Transverse colon (tissue), 4 donors: ENCODE measurements at regions not wholly inside any gene's neighbourhood (a gene's known extent, or its start where the extent isn't known, plus 50 kb on each side); places are given as distances from the start of the nearest gene placed in this dataset.

Source experiments
- CTCF ChIP-seq, 5 experiments: fragments of 200-600 bp in 3 of 5; fragments of 450-650 bp in 2 of 5; sonication (generic) in 3 of 5; IDR thresholded peaks; 1 replicate in 2 of 5; 2 replicates in 3 of 5; pipeline ENCODE4 v1.5.1; 2016 to 2017; ENCODE audit warnings: antibody characterized with exemption in 5 of 5, inconsistent platforms in 3 of 5, mild to moderate bottlenecking in 2 of 5, moderate library complexity in 1 of 5
- EP300 ChIP-seq: sonication (generic); formaldehyde crosslinking; IDR thresholded peaks from one replicate; pipeline ENCODE4 v1.6.1; 2017; ENCODE audit warnings: antibody characterized with exemption, low read depth
- POLR2A ChIP-seq: fragments of 450-650 bp; IDR thresholded peaks from one replicate; pipeline ENCODE4 v1.6.1; 2016; ENCODE audit warnings: antibody characterized with exemption, mild to moderate bottlenecking, moderate library complexity
- POLR2AphosphoS5 ChIP-seq, 3 donors: sonication (generic); formaldehyde crosslinking; IDR thresholded peaks; one replicate each; pipeline ENCODE4 v1.6.1; 2016; ENCODE audit warnings: antibody characterized with exemption in 3 of 3

GRCh38 chr13:104387510-104387909, 1321.3 kb upstream of the SLC10A2 start:
- TF ChIP-seq CTCF (IDR thresholded peaks at IDR 0.05) (no peak), EP300 (no peak), POLR2A (no peak), POLR2AphosphoS5 (IDR thresholded peaks at IDR 0.05) (no peak)
